ENCODE measurements at regions not wholly inside any gene's neighbourhood (a gene's known extent, or its start where the extent isn't known, plus 50 kb on each side); places are given as distances from the start of the nearest gene placed in this dataset.

- no peaks in the 10 kb centered on the region for H3K36me3 ChIP-seq (ENCODE audit: control insufficient read depth, insufficient read depth, low read length)
- TF ChIP-seq, protein P1, sequence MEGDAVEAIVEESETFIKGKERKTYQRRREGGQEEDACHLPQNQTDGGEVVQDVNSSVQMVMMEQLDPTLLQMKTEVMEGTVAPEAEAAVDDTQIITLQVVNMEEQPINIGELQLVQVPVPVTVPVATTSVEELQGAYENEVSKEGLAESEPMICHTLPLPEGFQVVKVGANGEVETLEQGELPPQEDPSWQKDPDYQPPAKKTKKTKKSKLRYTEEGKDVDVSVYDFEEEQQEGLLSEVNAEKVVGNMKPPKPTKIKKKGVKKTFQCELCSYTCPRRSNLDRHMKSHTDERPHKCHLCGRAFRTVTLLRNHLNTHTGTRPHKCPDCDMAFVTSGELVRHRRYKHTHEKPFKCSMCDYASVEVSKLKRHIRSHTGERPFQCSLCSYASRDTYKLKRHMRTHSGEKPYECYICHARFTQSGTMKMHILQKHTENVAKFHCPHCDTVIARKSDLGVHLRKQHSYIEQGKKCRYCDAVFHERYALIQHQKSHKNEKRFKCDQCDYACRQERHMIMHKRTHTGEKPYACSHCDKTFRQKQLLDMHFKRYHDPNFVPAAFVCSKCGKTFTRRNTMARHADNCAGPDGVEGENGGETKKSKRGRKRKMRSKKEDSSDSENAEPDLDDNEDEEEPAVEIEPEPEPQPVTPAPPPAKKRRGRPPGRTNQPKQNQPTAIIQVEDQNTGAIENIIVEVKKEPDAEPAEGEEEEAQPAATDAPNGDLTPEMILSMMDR (IDR thresholded peaks at IDR 0.05), result no peak
- no peak overlapping the region for H3K4me3 ChIP-seq (ENCODE audit: low read length)
- Mint-ChIP-seq H3K27ac (no peak overlapping the region), H3K9me3 (no peaks in the 10 kb centered on the region), H3K36me3 (no peaks in the 10 kb centered on the region), H3K27me3 (ENCODE audit: low read depth in 2 of 2) (peaks cover 0 to 7% of the 10 kb centered on the region in 2 donors), H3K4me3 (no peak overlapping the region), H3K4me1 (no peaks in the 10 kb centered on the region)
- H3K9me3 ChIP-seq (ENCODE audit: control insufficient read depth, insufficient read depth, low read length), result no peaks in the 10 kb centered on the region
- H3K4me1 ChIP-seq (ENCODE audit: control insufficient read depth, insufficient read depth, low read length), result no peaks in the 10 kb centered on the region
- no peak for DNase-seq
- no peak for ATAC-seq
- H3K27me3 ChIP-seq (ENCODE audit: control insufficient read depth, insufficient read depth, low read length), result no peaks in the 10 kb centered on the region
- 87% methylated on average over 3 of the region's 5 CpGs for WGBS (ENCODE audit: insufficient coverage)
- intact Hi-C loops (cut with micrococcal nuclease), result no loop called here
- H3K27ac ChIP-seq (ENCODE audit: low read length), result no peak overlapping the region
Measured at GRCh38 chr11:71144010-71144409, 108.4 kb downstream of the SHANK2 start.

- 89% methylated on average over 22 of the region's 22 CpGs for WGBS (ENCODE audit: insufficient coverage)
- no peaks in the 10 kb centered on the region for H3K36me3 Mint-ChIP-seq
- ATAC-seq (no peak), DNase-seq (no peak)
- Histone ChIP-seq H3K36me3 (ENCODE audit: control insufficient read depth, insufficient read depth, low read length) (no peaks in the 10 kb centered on the region), H3K27ac (ENCODE audit: low read length) (no peak overlapping the region), H3K9me3 (ENCODE audit: control insufficient read depth, insufficient read depth, low read length) (no peaks in the 10 kb centered on the region), H3K4me1 (ENCODE audit: control insufficient read depth, insufficient read depth, low read length) (no peaks in the 10 kb centered on the region), H3K4me3 (ENCODE audit: low read length) (no peak overlapping the region), H3K27me3 (ENCODE audit: control insufficient read depth, insufficient read depth, low read length) (no peaks in the 10 kb centered on the region)
- no peak overlapping the region for H3K4me3 Mint-ChIP-seq
- H3K4me1 Mint-ChIP-seq, result no peaks in the 10 kb centered on the region
- peaks cover 0 to 7% of the 10 kb centered on the region in 2 donors for H3K27me3 Mint-ChIP-seq (ENCODE audit: low read depth in 2 of 2)
- H3K27ac Mint-ChIP-seq, result no peak overlapping the region
- TF ChIP-seq, protein P1 (IDR thresholded peaks at IDR 0.05), result no peak
- H3K9me3 Mint-ChIP-seq, result no peaks in the 10 kb centered on the region
- intact Hi-C loops (cut with micrococcal nuclease), result no loop called here
Measured at GRCh38 chr11:71140206-71140919, 112.0 kb downstream of the SHANK2 start.

DNA sequence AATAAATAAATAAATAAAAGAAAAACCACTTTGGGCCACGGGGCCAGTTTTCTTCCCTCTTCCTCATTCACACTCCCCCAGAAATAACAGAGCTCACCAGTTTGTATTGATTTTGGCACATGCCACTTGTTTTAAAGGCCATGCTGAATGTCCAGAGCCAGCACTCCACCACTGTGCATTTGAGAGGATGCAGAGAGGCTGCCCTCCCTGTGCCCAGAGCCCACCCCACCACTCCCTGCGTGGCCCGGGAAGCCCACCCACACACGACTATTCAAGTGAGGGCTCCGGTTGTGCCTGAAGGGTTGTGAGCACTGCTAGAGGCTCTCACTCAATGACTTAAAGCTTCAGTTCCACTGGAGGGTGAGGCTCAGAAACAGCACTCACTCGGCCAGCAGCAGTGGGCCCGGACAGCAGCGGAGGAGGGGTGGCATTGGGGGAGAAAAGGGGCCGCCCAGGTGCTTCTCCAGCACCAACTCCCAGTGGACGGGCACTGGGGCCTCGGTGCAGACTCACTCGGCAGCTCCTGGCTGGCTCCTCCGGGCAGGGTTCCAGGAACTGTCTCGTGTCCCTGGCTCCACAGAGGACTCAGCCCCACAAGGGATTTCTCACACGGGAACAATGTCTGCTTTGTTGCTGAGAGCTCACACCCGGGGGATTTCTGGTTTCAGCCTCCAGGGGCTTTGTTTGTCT, 112.7 kb downstream of the SHANK2 start:
- Mint-ChIP-seq H3K4me1 (no peaks in the 10 kb centered on the region), H3K4me3 (no peak overlapping the region), H3K27me3 (ENCODE audit: low read depth in 2 of 2) (no peaks in the 10 kb centered on the region), H3K36me3 (no peaks in the 10 kb centered on the region), H3K9me3 (no peaks in the 10 kb centered on the region), H3K27ac (no peak overlapping the region)
- intact Hi-C loops (cut with micrococcal nuclease), result no loop called here
- WGBS (ENCODE audit: insufficient coverage), result 76% methylated on average over 15 of the region's 16 CpGs
- Histone ChIP-seq H3K27ac (ENCODE audit: low read length) (no peak overlapping the region), H3K4me3 (ENCODE audit: low read length) (no peak overlapping the region), H3K9me3 (ENCODE audit: control insufficient read depth, insufficient read depth, low read length) (no peaks in the 10 kb centered on the region), H3K4me1 (ENCODE audit: control insufficient read depth, insufficient read depth, low read length) (no peaks in the 10 kb centered on the region), H3K36me3 (ENCODE audit: control insufficient read depth, insufficient read depth, low read length) (no peaks in the 10 kb centered on the region), H3K27me3 (ENCODE audit: control insufficient read depth, insufficient read depth, low read length) (no peaks in the 10 kb centered on the region)
- ATAC-seq (no peak), DNase-seq (no peak)
- TF ChIP-seq, protein P1 (IDR thresholded peaks at IDR 0.05), result no peak

All from natural killer cell (primary cell).